Spleen (tissue), 11 donors: ENCODE measurements at regions not wholly inside any gene's neighbourhood (a gene's known extent, or its start where the extent isn't known, plus 50 kb on each side); places are given as distances from the start of the nearest gene placed in this dataset.

ENCODE experiments used
- DNase-seq: peaks from one replicate; pipeline ENCODE4 v3.0.0-alpha.2; 2020
- H3K27ac ChIP-seq, 8 donors: fragments of 200-600 bp; sonication (generic) in 7 of 8; 1 replicate in 4 of 8; 2 replicates in 4 of 8; pipeline versions ENCODE4 v1.5.0 to v1.8.0; 2016 to 2021; ENCODE audit warnings: inconsistent platforms in 4 of 8, mild to moderate bottlenecking in 4 of 8, moderate library complexity in 1 of 8
- H3K27me3 ChIP-seq, 7 donors: fragments of 200-600 bp; sonication (generic) in 6 of 7; replicated peaks in 1 of 7; 1 replicate in 4 of 7; 2 replicates in 3 of 7; pipeline versions ENCODE4 v1.5.0 to v1.8.0; 2016 to 2021; ENCODE audit warnings: inconsistent platforms in 3 of 7, mild to moderate bottlenecking in 1 of 7
- H3K36me3 ChIP-seq, 6 donors: fragments of 200-600 bp; sonication (generic) in 5 of 6; 1 replicate in 4 of 6; 2 replicates in 2 of 6; pipeline versions ENCODE4 v1.5.0 to v1.8.0; 2016 to 2021; ENCODE audit warnings: inconsistent platforms in 2 of 6
- H3K4me1 ChIP-seq, 6 donors: fragments of 200-600 bp; sonication (generic) in 5 of 6; 1 replicate in 3 of 6; 2 replicates in 3 of 6; pipeline versions ENCODE4 v1.5.0 to v1.8.0; 2016 to 2021; ENCODE audit warnings: inconsistent platforms in 3 of 6
- H3K4me3 ChIP-seq, 8 donors: fragments of 200-600 bp; sonication (generic) in 7 of 8; 1 replicate in 4 of 8; 2 replicates in 4 of 8; pipeline versions ENCODE4 v1.5.0 to v1.8.0; 2016 to 2021; ENCODE audit warnings: inconsistent platforms in 4 of 8, mild to moderate bottlenecking in 4 of 8, moderate library complexity in 2 of 8
- H3K9me3 ChIP-seq, 8 donors: fragments of 200-600 bp; sonication (generic) in 7 of 8; 1 replicate in 4 of 8; 2 replicates in 4 of 8; pipeline versions ENCODE4 v1.5.0 to v1.8.0; 2016 to 2021; ENCODE audit warnings: inconsistent platforms in 4 of 8
- POLR2A ChIP-seq, 3 donors: fragments of 450-650 bp; IDR thresholded peaks; one replicate each; pipeline ENCODE4 v1.5.1; 2017; ENCODE audit warnings: antibody characterized with exemption in 3 of 3, mild to moderate bottlenecking in 1 of 3
- POLR2AphosphoS5 ChIP-seq, 3 donors: sonication (generic); formaldehyde crosslinking; IDR thresholded peaks; one replicate each; pipeline ENCODE4 v1.5.1; 2017; ENCODE audit warnings: antibody characterized with exemption in 3 of 3
- WGBS, 5 donors: extraction: QIAGEN DNeasy Blood & Tissue Kit in 3 of 5; methylation state at CpG; one replicate each; pipeline versions ENCODE4 v1.1.5 to v1.1.7; 2013 to 2018; 5-methylcytosine and 5-hydroxymethylcytosine counted together
- intact Hi-C: fragments of 100-400 bp; cut with DNase I; formaldehyde crosslinking; loops from one replicate; pipeline ENCODE4 v1.15.0; 2023; ENCODE audit warnings: low total_unique reads
- TF ChIP-seq, protein P1 (sequence below), 11 experiments: fragments of 200-600 bp in 7 of 11; fragments of 450-650 bp in 4 of 11; sonication (generic) in 4 of 11; IDR thresholded peaks in 8 of 11; conservative IDR thresholded peaks in 3 of 11; 1 replicate in 7 of 11; 2 replicates in 4 of 11; pipeline versions ENCODE4 v1.4.0 to v1.8.0; 2016 to 2021; ENCODE audit warnings: antibody characterized with exemption in 11 of 11, inconsistent platforms in 4 of 11, mild to moderate bottlenecking in 1 of 11
- donor health status: healthy with polysubstance abuse.
- donor health status: DM: no; HTN: no; CAD: no; lungs with moderate emphysema.
- donor health status: DM: no; HTN: no; CAD: no.
- donor health status: Bipolar disorder and iron deficiency.
- donor health status: healthy.
- donor health status: DM: no; HTN: no; CAD: no.
- donor health status: DM: yes; HTN: yes; CAD: no.

- Histone ChIP-seq H3K4me3 (no peak overlapping the region), H3K36me3 (no peaks in the 10 kb centered on the region), H3K4me1 (no peaks in the 10 kb centered on the region), H3K9me3 (no peaks in the 10 kb centered on the region), H3K27me3 (no peaks in the 10 kb centered on the region), H3K27ac (no peak overlapping the region)
- intact Hi-C loops: no loop called here
- TF ChIP-seq, protein P1, sequence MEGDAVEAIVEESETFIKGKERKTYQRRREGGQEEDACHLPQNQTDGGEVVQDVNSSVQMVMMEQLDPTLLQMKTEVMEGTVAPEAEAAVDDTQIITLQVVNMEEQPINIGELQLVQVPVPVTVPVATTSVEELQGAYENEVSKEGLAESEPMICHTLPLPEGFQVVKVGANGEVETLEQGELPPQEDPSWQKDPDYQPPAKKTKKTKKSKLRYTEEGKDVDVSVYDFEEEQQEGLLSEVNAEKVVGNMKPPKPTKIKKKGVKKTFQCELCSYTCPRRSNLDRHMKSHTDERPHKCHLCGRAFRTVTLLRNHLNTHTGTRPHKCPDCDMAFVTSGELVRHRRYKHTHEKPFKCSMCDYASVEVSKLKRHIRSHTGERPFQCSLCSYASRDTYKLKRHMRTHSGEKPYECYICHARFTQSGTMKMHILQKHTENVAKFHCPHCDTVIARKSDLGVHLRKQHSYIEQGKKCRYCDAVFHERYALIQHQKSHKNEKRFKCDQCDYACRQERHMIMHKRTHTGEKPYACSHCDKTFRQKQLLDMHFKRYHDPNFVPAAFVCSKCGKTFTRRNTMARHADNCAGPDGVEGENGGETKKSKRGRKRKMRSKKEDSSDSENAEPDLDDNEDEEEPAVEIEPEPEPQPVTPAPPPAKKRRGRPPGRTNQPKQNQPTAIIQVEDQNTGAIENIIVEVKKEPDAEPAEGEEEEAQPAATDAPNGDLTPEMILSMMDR (IDR thresholded peaks at IDR 0.05 in 8 of 11, conservative IDR thresholded peaks at IDR 0.05 in 3 of 11): no peak
- TF ChIP-seq POLR2A (IDR thresholded peaks at IDR 0.05): no peak
- TF ChIP-seq POLR2AphosphoS5 (IDR thresholded peaks at IDR 0.05): no peak
- DNase-seq: no peak
- 68 to 90% (median 81%) methylated on average over 1 of the region's 1 CpG for WGBS, 5 donors
These were observed 125.6 kb upstream of the TARS1 start for GRCh38 chr5:33315189-33315588.

DNA sequence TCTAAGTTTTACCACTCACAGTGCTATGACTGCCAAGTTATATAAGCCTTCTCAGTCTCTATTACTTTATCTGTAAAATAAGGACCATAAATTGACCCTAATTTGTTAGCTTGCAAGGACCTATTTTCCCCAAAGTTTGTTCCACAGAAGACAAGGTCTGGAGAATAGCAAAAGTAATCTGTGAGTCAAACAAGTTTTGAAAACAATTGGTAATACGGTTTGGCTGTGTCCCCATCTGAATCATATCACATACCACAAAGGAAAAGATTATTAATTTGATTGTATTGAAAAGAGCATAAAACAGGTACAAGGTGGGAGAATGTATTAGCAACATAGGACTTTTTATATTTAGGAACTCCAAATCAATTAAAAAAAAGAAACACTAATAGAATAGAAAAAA lies 124.0 kb upstream of the TARS1 start:
- Histone ChIP-seq H3K9me3 (no peaks in the 10 kb centered on the region), H3K4me1 (no peaks in the 10 kb centered on the region), H3K27ac (no peak overlapping the region), H3K36me3 (no peaks in the 10 kb centered on the region), H3K27me3 (no peaks in the 10 kb centered on the region), H3K4me3 (no peak overlapping the region)
- no peak for TF ChIP-seq POLR2A (IDR thresholded peaks at IDR 0.05)
- TF ChIP-seq POLR2AphosphoS5 (IDR thresholded peaks at IDR 0.05): no peak
- TF ChIP-seq, protein P1 (IDR thresholded peaks at IDR 0.05 in 8 of 11, conservative IDR thresholded peaks at IDR 0.05 in 3 of 11): no peak
- intact Hi-C loops: no loop called here
- no peak for DNase-seq
- 76 to 93% (median 87%) methylated on average over 1 of the region's 1 CpG for WGBS, 5 donors

GRCh38 chr5:33317271-33317670 lies 123.5 kb upstream of the TARS1 start:
- no peak overlapping the region for H3K4me3 ChIP-seq
- no peaks in the 10 kb centered on the region for H3K36me3 ChIP-seq
- no peaks in the 10 kb centered on the region for H3K9me3 ChIP-seq
- H3K27me3 ChIP-seq: no peaks in the 10 kb centered on the region
- no peak for TF ChIP-seq POLR2A (IDR thresholded peaks at IDR 0.05)
- no peak for TF ChIP-seq POLR2AphosphoS5 (IDR thresholded peaks at IDR 0.05)
- TF ChIP-seq, protein P1 (IDR thresholded peaks at IDR 0.05 in 8 of 11, conservative IDR thresholded peaks at IDR 0.05 in 3 of 11): no peak
- H3K27ac ChIP-seq: no peak overlapping the region
- intact Hi-C loops: no loop called here
- DNase-seq: no peak
- 66 to 81% (median 75%) methylated on average over 2 of the region's 2 CpGs for WGBS, 5 donors
- no peaks in the 10 kb centered on the region for H3K4me1 ChIP-seq

- intact Hi-C loops: no loop called here
- Histone ChIP-seq H3K4me1 (no peaks in the 10 kb centered on the region), H3K36me3 (no peaks in the 10 kb centered on the region), H3K9me3 (no peaks in the 10 kb centered on the region), H3K27me3 (no peaks in the 10 kb centered on the region), H3K4me3 (no peak overlapping the region), H3K27ac (no peak overlapping the region)
- no peak for DNase-seq
- TF ChIP-seq POLR2A (IDR thresholded peaks at IDR 0.05) (no peak), POLR2AphosphoS5 (IDR thresholded peaks at IDR 0.05) (no peak)
- TF ChIP-seq, protein P1 (IDR thresholded peaks at IDR 0.05 in 8 of 11, conservative IDR thresholded peaks at IDR 0.05 in 3 of 11): no peak
- WGBS, 5 donors: 76 to 91% (median 83%) methylated on average over 1 of the region's 1 CpG
These were observed 121.6 kb upstream of the TARS1 start for GRCh38 chr5:33319151-33319550.
